ENCODE measurements at regions not wholly inside any gene's neighbourhood (a gene's known extent, or its start where the extent isn't known, plus 50 kb on each side); places are given as distances from the start of the nearest gene placed in this dataset.

DNA sequence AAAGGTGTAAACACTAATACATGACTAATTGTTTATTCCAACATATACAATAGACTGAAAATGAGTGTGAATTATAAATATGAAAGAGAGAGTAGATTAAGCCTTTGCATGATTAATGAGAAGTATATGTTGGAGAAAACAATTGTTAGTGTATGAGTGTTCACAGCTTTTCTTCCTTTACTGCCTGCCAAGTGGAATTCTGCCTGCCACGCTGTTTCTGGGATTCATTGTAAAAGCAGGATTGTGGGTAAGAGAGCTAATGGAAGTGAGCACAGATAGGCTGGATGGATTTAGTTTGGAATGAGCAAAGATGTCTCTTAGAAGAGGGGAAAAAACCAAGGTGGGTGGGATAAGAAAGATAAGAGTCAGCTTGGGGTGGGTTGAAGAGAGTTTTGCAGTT lies 129.6 kb upstream of the NMUR2 start:
- no peak for TF ChIP-seq POLR2A (IDR thresholded peaks at IDR 0.05; ENCODE audit: control extremely low read depth in 1 of 2, low read depth in 2 of 2, low read length in 2 of 2)
- TF ChIP-seq CBX8 (IDR thresholded peaks at IDR 0.05; ENCODE audit: borderline replicate concordance, low read depth, low read length): no peak
- TF ChIP-seq, protein P1, sequence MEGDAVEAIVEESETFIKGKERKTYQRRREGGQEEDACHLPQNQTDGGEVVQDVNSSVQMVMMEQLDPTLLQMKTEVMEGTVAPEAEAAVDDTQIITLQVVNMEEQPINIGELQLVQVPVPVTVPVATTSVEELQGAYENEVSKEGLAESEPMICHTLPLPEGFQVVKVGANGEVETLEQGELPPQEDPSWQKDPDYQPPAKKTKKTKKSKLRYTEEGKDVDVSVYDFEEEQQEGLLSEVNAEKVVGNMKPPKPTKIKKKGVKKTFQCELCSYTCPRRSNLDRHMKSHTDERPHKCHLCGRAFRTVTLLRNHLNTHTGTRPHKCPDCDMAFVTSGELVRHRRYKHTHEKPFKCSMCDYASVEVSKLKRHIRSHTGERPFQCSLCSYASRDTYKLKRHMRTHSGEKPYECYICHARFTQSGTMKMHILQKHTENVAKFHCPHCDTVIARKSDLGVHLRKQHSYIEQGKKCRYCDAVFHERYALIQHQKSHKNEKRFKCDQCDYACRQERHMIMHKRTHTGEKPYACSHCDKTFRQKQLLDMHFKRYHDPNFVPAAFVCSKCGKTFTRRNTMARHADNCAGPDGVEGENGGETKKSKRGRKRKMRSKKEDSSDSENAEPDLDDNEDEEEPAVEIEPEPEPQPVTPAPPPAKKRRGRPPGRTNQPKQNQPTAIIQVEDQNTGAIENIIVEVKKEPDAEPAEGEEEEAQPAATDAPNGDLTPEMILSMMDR (IDR thresholded peaks at IDR 0.05; ENCODE audit: control extremely low read depth in 1 of 3, insufficient read depth in 1 of 3, low read depth in 1 of 3, low read length in 3 of 3): no peak
- no peak for TF ChIP-seq HDAC2 (IDR thresholded peaks at IDR 0.05; ENCODE audit: borderline replicate concordance in 1 of 2, low read depth in 2 of 2, low read length in 2 of 2)
- no peak for TF ChIP-seq CEBPB (IDR thresholded peaks at IDR 0.05; ENCODE audit: low read depth, low read length)
